Activated CD8-positive, alpha-beta memory T cell treated with anti-CD3 and anti-CD28 coated beads, Interleukin-2, amount 50 U/mL, for 1 hour (primary cell): ENCODE measurements at regions not wholly inside any gene's neighbourhood (a gene's known extent, or its start where the extent isn't known, plus 50 kb on each side); places are given as distances from the start of the nearest gene placed in this dataset.

Source experiments
- DNase-seq: peaks from one replicate; pipeline ENCODE4 v3.0.0-alpha.2; 2020; ENCODE audit errors: extremely low read depth

DNA sequence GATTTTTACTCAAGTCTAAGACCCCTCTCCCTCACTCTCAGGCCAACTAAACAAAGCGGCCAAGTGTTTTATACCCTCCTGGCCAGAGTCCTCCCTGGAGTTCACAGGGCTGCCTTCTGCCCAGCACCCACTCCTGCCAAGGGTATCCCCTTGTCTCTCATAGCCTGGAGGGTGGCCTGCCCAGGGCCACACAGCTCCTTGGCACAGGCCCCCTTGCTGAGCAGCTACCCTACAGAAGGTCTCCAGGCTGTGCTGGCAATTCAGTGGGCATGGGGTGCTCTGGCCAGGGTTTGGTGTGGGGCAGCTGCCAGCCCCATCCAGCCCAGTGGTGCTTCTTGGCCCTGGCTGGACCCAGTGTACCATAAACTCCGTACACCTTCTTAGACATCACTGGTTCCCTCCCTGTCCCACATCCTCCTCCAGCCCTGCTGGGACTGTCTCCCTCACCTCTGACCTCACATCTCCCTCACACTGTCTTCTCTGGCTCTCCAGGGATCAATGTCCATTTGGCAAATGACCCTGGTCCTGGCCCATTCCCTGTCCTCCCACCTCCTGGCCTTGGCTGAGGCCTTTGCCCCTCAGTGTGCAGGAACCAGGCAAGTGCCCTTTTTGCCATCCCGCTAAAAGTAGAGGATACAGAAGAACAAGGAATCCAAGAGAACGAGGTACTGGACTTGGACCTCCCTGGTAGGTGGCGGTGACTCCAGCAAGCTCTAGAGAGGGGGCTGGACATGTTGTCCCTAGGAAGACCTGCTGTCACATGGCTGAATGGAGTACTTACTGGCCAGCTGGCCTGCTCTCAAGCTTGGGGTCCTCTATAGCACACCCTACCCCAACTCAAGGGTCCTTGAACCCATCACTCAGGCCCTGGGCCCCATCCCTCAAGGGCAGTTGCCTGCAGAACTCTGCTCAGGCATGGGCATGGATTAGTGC is 50.0 kb upstream of the TRPM1 start:
- DNase-seq: no peak

DNA sequence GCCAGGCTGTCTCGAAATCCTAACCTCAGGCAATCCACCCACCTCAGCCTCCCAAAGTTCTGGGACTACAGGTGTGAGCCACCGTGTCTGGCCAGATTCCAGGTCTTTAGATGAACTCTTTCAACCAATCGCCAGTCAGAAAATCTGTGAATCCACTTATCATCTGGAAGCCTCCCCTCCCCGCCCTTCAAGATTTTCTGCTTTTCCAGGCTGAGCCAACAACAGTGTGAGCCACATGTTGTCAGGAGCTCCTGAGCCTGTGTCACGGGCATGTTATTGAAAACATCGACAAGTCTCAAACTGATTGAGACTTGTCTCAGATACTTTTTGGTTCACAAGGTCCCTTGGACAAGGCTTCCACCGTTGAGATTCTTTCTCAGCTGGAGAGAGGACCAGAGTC is 52.0 kb upstream of the TRPM1 start:
- DNase-seq: no peak

DNA sequence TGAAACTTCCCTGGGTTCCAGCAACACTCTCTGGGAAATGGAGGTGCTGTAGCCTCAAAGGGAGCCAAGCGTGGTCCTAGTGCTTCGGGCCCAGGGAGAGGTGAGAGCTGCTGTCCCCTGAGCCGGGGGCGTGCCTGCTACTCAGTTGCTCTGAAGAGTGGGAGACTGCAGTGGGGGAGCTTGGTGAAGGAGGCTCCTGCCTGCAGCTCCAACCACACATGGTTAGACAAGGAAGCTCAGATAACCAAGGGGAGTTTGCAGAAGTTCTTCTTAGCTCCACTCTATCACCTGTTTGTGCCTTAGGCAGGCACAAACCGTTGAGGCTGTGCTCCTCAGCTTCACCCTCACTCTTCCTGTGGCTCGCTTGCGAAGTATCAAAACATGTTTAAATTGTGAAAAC is 53.6 kb upstream of the TRPM1 start:
- DNase-seq: no peak

DNA sequence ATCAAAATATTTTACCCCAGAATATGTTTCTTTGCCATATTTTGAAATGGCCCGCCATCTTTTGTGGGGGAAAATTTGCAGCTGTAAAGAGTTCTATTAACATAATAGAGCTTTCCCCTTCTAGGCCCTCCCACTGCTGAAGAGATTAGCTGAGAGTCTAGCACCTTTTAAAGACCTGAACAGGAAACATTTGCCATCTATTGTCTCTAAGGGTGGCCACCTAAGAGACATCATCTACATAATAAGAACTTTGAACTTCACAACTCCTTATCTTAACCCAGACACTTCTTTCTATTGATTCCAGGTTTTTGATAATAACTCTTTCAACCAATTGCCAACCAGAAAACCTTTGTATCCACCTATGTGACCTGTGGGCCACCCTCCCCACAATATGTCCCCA is 54.7 kb upstream of the TRPM1 start:
- no peak for DNase-seq

DNA sequence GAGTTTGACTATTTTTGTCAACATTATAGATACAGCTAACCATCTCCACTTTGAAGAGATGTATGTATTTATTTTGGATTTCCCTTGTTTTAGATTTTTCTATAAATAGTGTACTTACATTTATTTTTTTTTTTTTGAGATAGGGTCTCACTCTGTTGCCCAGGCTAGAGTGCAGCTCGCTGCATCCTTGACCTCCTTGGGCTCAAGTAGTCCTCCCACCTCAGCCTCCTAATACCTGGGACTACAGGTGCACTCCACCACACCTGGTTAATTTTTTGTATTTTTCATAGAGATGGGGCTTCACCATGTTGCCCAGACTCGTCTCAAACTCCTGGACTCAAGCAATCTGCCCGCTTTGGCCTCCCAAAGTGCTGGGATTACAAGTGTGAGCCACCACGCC is 55.3 kb upstream of the TRPM1 start:
- DNase-seq: no peak

DNA sequence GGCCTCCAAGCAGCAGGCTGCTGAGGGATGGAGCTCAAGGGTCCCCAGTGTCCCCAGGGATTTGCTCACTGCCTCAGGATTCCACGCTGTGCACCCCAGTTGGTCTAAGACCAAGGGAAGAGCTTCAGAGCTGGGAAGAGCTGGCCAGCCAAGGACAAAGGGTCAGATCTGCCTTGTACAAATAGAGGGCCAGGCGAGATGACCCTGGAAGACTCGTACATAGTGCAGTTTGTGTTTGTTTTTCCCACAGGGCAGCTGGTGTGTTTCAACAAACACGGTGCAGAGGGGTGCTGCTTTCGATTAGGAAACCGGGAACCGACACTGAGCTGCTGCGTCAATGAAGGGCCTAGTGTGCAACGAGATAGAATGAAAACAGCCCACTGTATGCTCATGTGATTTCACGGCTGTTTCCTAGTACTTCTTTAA is 56.1 kb upstream of the TRPM1 start:
- DNase-seq: no peak

DNA sequence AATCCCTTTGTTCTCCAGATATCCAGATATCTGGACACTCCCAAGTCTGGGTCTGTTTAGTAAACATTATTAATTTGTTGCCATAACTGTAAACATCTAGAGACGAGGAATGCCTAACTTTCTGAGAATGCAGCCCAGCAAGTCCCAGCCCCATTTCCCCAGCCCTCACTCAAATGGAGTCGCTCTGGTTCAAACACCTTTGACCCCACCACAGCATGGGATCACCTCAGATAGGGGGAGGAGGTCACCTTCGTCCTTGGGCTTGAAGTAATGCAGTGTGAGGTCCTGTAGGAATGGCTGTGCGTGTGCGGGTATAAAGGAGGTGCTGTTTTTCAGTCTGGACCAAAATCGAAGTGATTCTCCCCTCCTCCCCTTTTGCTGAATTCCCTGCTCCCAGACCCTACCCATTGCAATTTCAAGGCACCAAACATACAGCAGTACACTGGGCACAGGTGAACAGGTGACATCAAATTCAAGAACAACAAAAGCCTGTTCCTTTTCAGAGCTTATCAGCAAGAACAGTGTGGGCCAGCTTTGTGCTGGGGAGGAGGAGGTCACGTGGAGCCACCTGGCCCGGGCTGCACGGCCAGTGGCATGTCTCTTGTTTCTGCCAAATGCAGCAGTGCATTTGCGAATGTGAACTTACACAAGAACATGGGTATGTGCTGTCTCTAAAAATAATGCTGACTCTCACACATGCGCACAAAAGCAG is 57.5 kb upstream of the TRPM1 start:
- DNase-seq: no peak

DNA sequence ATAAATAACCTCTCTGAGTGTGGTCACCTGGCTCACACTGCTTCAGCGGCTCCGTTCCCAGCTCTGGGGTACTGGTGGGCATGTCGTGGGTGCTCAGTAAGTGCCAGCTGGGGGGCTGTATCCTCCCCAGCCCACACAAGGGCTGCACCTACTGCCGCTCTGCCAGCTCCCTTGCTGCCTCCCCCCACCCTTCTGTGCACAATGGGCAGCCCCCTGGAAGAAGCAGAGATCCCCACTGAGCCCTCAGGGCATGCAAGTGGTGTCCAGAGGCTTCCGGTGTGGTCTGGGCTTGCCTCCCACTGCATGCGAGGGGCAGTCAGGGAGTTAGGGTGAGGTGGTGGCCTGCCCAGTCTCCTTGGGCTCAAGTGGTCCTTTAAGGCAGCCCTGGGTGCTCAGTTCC is 58.3 kb upstream of the TRPM1 start:
- no peak for DNase-seq

DNA sequence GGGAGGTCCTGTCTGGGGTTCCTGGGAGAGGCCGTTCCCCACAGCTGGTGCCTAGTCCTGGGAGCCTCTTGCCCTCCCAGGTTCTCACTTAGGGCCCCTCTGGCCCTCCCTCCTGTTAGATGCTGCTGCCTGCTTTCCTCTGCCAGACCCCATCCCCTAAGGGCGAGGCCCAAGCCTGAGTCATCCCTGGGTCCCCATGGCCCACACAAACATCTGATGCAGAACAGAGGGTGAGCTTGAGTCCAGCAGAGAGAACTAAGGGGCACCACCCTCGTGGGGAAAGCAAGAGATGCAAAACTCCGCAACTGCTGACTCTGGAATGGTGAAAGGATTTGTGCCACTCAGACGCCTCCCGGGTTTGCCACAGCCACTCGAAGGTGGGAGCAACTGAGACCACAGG is 58.8 kb upstream of the TRPM1 start:
- no peak for DNase-seq

DNA sequence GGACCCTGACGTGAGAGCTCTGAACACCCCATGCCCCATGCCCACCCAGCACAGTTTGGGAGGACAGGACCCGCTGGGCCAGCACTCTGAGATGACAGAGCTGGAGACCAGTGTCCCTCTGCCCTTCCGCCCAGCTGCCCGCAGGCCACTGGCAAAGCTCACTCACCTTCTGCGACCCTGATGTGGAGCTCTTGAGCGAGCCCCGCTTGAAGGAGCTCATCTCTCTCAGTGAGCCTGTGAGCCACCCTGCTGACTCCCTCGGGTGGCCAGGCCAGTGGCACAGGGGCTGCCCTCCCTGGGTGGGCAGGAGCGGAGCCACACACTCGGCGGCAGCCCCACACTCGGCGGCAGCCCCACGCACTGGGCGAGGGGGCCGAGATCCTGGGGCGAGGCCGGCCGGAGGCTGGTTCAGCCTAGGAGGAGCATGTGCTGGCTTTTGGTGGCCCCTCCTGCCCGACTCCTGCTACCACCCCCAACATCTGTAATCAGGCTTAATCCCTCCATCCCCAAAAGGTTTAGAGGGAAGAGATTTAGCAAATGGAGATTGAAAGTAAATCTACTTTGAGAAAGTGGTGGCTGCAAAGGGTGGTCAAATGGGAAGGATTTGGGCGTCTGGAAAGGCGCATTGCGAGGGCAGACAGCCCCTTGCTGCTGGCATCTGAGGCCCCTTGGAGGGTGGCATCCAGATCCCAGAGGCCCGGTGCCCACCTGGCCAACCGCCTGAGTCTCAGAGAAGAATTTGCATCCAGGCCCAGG is 59.4 kb upstream of the TRPM1 start:
- no peak for DNase-seq

DNA sequence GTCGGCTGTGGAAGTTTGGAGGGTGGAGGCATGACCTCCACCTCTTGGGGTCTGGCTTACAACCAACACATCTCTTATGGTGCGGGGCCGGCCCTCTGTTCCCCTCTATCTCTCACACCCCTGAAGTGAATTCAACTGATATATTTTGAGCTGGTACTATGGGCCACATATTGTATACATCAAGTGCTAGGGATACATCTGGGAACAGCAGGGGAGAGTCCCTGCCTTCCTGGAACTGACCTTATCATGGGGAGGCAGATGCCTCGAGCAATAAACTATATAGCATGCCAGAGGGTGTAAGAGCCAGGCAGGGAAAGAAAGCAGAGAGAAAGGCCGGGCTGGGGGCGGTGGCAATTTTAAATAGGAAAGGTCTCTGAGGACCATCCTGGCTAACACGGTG is 60.4 kb upstream of the TRPM1 start:
- no peak for DNase-seq

DNA sequence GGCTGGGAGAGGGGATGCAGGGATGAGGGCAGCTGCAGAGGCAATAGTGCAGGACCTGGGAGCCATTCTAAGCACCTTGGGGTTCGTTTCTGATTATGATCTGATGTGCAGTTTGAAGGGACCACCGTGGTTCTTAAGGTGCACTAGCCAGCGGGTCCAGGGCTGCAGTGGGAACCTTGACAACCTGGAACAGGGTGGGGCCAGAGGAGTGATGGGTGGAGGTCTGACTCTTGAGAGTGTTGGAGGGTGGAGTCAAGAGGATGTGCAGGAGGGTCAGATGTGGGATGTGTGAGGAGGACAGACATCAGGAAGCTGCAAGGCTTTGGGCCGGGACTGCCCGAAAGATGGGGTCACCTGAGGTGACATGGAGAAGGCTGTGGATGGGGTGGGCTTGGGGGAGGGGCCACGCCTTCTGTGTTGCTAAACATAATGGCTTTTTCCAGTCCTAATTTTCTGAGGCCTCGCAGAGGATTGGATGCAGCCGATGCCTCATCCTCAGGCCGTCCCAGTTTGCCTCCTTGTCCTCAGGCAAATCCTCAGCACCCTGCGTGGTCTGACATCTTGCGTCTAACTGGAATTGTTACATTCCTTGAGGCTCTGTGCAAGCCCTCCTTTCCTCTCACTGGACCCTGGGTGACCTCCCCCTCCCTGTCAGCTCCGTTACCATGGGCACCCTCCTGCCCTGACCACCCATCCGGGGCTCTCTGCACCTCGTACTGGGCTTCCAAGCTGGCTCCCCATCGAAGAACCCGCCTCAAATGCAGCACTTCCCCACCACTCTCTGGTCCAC is 61.4 kb upstream of the TRPM1 start:
- no peak for DNase-seq

DNA sequence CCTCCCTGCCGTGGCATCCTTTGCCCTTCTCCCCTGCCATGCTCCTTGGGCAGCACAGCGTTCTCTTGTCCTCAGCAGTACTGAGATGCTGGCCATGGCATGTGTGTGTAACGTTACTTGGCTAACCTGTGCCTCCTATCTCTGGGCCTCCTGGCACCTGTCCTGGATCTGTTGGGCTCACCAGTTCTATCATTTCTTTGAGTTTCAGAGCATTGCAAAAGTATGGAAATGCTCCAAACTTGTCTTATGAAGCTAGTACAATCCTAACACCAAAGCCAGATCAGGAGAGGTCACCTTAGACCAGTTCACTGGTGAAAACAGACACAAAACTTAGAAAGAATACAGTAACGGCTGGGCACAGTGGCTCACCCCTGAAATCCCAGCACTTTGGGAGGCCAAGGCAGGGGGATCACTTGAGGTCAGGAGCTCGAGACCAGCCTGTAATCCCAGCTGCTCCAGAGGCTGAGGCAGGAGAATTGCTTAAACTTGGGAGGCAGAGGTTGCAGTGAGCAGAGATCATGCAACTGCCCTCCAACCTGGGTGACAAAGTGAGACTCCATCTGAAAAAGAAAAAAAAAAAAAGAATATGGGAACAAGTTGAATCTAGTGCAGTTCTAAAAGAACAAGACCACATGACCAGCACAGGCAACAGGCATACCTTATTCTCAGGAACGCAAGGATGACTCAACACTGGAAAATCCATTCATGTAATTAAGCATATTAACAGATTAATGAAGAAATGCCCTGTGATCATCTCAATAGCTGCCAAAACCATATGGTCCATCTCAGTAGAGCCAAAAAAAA is 62.4 kb upstream of the TRPM1 start:
- DNase-seq: no peak

DNA sequence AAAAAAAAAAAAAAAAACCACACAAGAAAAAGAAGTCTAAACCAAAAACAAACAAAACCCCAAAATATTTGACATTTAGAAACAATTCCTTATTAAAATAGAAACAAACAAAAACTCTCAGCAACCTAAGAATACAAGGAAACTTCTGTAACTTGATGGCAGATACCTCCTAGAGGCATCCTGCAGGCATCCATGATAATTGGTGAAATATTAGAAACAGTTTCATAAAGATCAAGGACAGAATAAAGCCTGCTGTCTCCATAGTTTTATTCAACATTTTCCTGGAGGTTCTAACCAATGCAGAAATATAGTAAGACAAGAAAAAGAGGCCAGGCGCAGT is 63.0 kb upstream of the TRPM1 start:
- no peak for DNase-seq

DNA sequence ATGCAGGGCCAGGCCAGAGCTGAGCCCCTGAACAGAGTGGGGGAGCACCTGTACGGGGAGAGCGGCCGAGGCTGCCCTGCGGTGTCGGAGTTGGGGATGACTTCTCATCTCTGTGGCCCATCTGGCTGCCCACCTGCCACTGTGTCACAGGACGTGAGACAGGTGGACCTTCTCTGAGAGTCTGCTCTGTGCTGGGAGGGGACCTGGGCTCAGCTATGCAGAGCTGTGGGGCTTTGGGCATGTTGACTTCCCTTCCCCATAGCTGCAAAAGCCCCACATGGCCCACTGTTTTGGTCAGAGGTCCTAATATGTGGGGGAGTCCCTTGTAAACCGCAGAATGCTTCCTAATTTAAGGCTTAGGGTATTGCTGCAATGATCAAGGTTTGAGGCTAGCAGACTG is 68.0 kb upstream of the TRPM1 start:
- DNase-seq: no peak

DNA sequence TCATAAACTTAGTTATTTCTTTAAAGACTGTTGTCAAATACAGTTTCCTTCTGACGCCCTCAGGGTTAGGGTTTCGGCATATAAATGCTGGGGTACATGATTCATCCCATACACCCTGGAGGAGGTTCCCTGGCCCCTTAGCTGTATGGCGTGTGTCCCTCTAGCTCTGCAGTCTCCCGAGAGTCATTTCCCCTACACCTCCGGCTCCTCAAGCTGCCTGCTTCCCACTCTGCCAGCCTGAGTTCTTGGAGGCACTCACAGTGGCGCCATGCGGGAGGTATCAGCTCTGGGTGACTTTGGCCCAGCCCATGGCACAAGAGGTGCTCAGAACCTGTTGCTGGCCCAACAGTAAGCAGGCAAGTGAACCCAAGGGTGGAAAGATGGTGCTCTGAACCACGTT is 70.2 kb upstream of the TRPM1 start:
- DNase-seq: no peak

DNA sequence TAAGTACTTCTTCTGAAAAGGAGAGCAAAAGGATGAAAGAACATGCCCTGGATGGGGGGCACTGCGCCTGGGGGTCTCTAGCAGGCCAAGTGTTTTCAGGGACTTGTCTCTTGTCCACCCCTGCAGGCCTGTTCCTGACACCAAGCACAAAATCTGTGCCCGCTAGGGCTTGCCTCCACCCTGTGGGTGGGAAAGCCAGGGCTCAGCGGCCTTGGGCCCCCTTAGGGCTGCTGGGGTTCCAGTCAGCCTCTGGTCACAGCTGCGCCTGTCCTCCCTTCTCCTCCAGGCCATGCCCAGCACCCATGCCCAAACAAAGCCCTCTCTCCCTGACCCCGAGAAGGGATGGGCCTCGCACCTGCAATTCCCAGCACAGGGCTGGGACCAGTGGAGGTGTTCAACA is 71.1 kb upstream of the TRPM1 start:
- no peak for DNase-seq

DNA sequence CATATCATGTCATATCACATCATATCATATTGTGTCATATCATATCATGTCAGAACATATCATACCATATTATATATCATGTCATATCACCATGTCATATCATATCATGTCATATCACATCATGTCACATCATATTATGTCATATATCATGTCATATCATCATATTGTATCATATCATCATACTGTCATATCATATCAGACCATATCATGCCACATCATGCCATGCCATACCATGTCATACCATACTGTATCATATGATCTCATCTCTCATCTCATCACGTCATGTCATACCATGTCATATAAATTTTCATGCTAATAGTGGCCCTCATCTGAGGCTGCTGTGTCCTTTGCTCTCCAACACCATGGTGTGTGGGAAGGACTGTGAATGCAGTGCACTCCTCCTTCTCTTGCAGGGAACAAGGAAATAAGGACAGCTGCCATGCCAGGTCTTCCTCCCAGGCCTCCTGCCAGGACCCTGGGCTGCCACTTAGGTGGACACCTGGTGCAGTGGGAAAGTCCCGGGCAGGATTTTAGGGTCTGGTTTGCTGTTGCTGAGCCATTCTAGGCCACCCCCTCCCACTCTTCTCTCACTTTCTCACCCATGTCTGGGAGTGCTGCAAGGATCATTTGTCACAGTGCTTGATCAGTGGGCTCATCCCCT is 72.4 kb upstream of the TRPM1 start:
- no peak for DNase-seq

DNA sequence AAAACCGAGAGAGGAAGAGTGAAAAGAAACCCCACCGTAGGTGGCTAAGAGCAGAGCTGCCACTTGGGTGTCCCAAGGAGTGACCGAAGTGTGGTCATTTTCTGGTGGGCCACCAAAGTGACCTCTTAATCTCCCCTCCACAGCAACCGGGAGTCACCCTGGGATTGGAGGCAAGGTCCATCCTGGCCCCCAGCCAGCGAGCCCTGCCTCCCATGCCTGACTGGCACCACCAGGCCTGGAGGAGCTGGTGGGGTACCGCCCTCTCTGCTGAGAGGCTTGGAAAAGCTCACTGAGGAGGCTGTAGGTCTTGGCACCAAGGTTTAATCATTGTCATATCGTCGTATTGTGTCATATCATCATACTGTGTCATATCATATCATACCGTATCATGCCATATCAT is 74.0 kb upstream of the TRPM1 start:
- no peak for DNase-seq

DNA sequence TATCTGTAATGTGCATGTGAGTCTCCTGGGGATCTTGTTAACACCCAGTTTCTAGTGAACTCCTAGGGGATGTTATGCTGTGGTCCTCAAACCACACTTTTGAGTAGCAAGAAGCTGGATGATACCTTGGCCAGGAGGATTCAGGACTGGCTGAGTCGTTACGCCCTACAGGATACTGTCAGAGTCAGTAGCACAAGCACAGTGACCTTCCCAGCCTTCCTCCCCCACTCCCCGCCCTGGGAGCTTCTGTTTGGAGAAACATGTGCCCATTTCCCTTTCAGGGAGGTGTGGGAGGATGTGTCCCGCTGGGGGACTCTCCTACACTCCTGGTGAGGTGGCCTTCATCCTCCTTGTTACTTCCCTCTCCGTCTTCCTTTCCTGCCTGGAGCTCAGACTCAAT is 76.4 kb upstream of the TRPM1 start:
- no peak for DNase-seq

DNA sequence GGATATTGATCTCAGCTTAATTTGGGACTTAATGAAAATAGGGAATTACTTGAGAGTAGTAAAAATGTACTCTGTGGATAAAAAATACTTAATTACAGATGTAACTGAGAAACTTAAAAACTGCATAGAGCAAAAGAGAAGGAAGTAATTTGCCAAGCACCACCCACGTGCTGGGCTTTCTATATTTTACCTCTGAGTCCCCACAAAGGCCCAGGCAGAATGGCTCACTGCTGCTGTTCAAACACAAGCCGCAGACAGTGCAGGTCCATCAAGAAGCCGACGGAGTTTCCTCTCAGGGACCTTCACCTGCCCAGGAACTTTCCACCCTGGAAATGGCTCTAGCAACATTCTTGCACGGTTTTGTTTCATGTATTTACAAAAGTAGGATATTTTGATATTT is 77.2 kb upstream of the TRPM1 start:
- DNase-seq: no peak
